Neuronal stem cell (in vitro differentiated cells): ENCODE measurements at regions not wholly inside any gene's neighbourhood (a gene's known extent, or its start where the extent isn't known, plus 50 kb on each side); places are given as distances from the start of the nearest gene placed in this dataset.
"Not testable (repeated sequence)": the region's sequence is repeated elsewhere in the genome, so short reads cannot be mapped to it uniquely, and the experiment has no call there.

Experiments used
- DNase-seq: peaks from one replicate; pipeline ENCODE4 v3.0.0-alpha.2; 2013; ENCODE audit warnings: low spot score
- H2AFZ ChIP-seq: one replicate; pipeline ENCODE4 v1.6.1; 2013; ENCODE audit warnings: mild to moderate bottlenecking, low read length, inconsistent platforms
- H2AK5ac ChIP-seq: 2 replicates; pipeline ENCODE4 v1.6.1; 2013; ENCODE audit warnings: low read depth, mild to moderate bottlenecking, inconsistent platforms, low read length, moderate library complexity, mixed read lengths
- H2BK120ac ChIP-seq: 2 replicates; pipeline ENCODE4 v1.6.1; 2013; ENCODE audit warnings: low read depth, mild to moderate bottlenecking, inconsistent platforms, low read length, moderate library complexity, mixed read lengths
- H2BK12ac ChIP-seq: one replicate; pipeline ENCODE4 v1.6.1; 2013; ENCODE audit warnings: low read length, inconsistent platforms
- H2BK15ac ChIP-seq: 2 replicates; pipeline ENCODE4 v1.6.1; 2013; ENCODE audit warnings: mild to moderate bottlenecking, low read length, inconsistent platforms, mixed read lengths
- H2BK5ac ChIP-seq: one replicate; pipeline ENCODE4 v1.6.1; 2013; ENCODE audit warnings: inconsistent platforms, mild to moderate bottlenecking, low read length, moderate library complexity
- H3K14ac ChIP-seq: one replicate; pipeline ENCODE4 v1.6.1; 2013; ENCODE audit warnings: low read length, inconsistent platforms
- H3K18ac ChIP-seq: 2 replicates; pipeline ENCODE4 v1.6.1; 2013; ENCODE audit warnings: low read length, inconsistent platforms
- H3K23ac ChIP-seq: 2 replicates; pipeline ENCODE4 v1.6.1; 2013; ENCODE audit warnings: low read depth, mild to moderate bottlenecking, mixed read lengths, low read length, inconsistent platforms; ENCODE audit not compliant: poor library complexity
- H3K27ac ChIP-seq: replicated peaks from 3 replicates; pipeline ENCODE4 v1.5.1; 2013; ENCODE audit warnings: low read length, inconsistent platforms
- H3K27me3 ChIP-seq, 3 experiments: 2 replicates each; pipeline ENCODE4 v1.6.1; 2013; ENCODE audit warnings: low read length in 3 of 3, mild to moderate bottlenecking in 2 of 3, inconsistent platforms in 1 of 3, low read depth in 1 of 3, mixed read lengths in 1 of 3, moderate library complexity in 1 of 3; ENCODE audit not compliant: control insufficient read depth in 3 of 3, insufficient read depth in 3 of 3
- H3K36me3 ChIP-seq, 2 donors: replicated peaks in 1 of 2; 2 replicates each; pipeline ENCODE4 v1.6.1; 2013; ENCODE audit warnings: low read length in 2 of 2; ENCODE audit not compliant: control insufficient read depth in 2 of 2, insufficient read depth in 2 of 2
- H3K4ac ChIP-seq: 2 replicates; pipeline ENCODE4 v1.6.1; 2013; ENCODE audit warnings: inconsistent platforms, mild to moderate bottlenecking, low read length, moderate library complexity
- H3K4me1 ChIP-seq, 2 donors: 1 replicate in 1 of 2; 2 replicates in 1 of 2; pipeline ENCODE4 v1.6.1; 2013; ENCODE audit warnings: low read length in 2 of 2, low read depth in 1 of 2; ENCODE audit not compliant: control insufficient read depth in 2 of 2, insufficient read depth in 1 of 2
- H3K4me2 ChIP-seq: one replicate; pipeline ENCODE4 v1.6.1; 2013; ENCODE audit warnings: mild to moderate bottlenecking, low read length, inconsistent platforms; ENCODE audit not compliant: insufficient read depth, poor library complexity, severe bottlenecking
- H3K4me3 ChIP-seq, 2 donors: 2 replicates each; pipeline ENCODE4 v1.5.1; 2013; ENCODE audit warnings: low read length in 2 of 2, mild to moderate bottlenecking in 2 of 2, inconsistent platforms in 1 of 2, moderate library complexity in 1 of 2
- H3K79me1 ChIP-seq: one replicate; pipeline ENCODE4 v1.6.1; 2013; ENCODE audit warnings: low read depth, mild to moderate bottlenecking, inconsistent platforms, low read length, moderate library complexity
- H3K9ac ChIP-seq: one replicate; pipeline ENCODE4 v1.6.1; 2013; ENCODE audit warnings: mild to moderate bottlenecking, low read depth, low read length, inconsistent platforms; ENCODE audit not compliant: poor library complexity
- H3K9me3 ChIP-seq, 2 donors: replicated peaks in 1 of 2; 2 replicates each; pipeline versions ENCODE3 to v1.6.1; 2013; ENCODE audit warnings: low read length in 2 of 2, mild to moderate bottlenecking in 2 of 2, inconsistent platforms in 1 of 2, low read depth in 1 of 2, mixed read lengths in 1 of 2, moderate library complexity in 1 of 2; ENCODE audit not compliant: control insufficient read depth in 2 of 2, insufficient read depth in 1 of 2
- H4K8ac ChIP-seq: one replicate; pipeline ENCODE4 v1.6.1; 2013; ENCODE audit warnings: low read depth, mild to moderate bottlenecking, inconsistent platforms, low read length, moderate library complexity
- H4K91ac ChIP-seq: one replicate; pipeline ENCODE4 v1.6.1; 2013; ENCODE audit warnings: low read length, low read depth, mild to moderate bottlenecking, inconsistent platforms; ENCODE audit not compliant: poor library complexity
- WGBS, 2 donors: extraction: QIAGEN DNeasy Blood & Tissue Kit; methylation state at CpG; one replicate each; pipeline ENCODE4 v1.1.7; 2013; ENCODE audit warnings: missing lambda C conversion rate in 2 of 2, mixed read lengths in 1 of 2; ENCODE audit not compliant: insufficient read length in 2 of 2, insufficient replicate concordance in 1 of 2; ENCODE audit errors: extremely low coverage in 2 of 2; 5-methylcytosine and 5-hydroxymethylcytosine counted together

DNA sequence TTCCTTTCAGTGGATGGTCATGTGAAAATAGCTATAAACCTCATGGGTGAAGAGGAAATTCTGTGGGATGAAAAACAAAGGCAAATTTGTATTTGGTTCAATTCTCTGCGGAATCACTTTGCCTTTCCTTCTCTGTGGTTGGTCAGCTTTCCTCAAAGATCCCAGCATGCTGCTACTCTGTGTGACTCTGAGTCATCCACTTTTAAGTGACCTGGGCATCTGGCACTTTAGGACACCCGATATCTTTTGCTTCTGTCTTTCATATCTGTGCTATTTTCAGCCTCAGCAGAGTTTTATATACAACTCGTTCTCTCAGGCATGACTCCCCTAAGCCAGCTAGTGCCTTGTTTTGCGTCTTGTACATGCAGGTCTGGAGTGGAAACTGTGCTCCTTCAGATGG, 217.0 kb upstream of the PIEZO2 start:
- Histone ChIP-seq H2BK12ac (no peak overlapping the region), H3K9ac (no peak overlapping the region), H4K8ac (no peak overlapping the region), H4K91ac (no peak overlapping the region), H3K4me3 (no peak overlapping the region), H2BK120ac (no peak overlapping the region), H3K9me3 (peaks cover 0 to 2% of the 10 kb centered on the region in 2 donors), H3K4me1 (peaks cover 0 to 1% of the 10 kb centered on the region in 2 donors), H3K4me2 (no peak overlapping the region), H3K14ac (no peak overlapping the region), H3K18ac (no peak overlapping the region), H3K23ac (no peak overlapping the region), H2AK5ac (no peak overlapping the region), H2BK5ac (no peak overlapping the region), H2AFZ (no peak overlapping the region), H2BK15ac (no peak overlapping the region), H3K27ac (no peak overlapping the region), H3K4ac (no peak overlapping the region), H3K36me3 (no peaks in the 10 kb centered on the region), H3K79me1 (no peaks in the 10 kb centered on the region), H3K27me3 (no peaks in the 10 kb centered on the region)
- no CpG with 5 or more reads among the region's 4 CpGs for WGBS, 2 donors
- DNase-seq: no peak

DNA sequence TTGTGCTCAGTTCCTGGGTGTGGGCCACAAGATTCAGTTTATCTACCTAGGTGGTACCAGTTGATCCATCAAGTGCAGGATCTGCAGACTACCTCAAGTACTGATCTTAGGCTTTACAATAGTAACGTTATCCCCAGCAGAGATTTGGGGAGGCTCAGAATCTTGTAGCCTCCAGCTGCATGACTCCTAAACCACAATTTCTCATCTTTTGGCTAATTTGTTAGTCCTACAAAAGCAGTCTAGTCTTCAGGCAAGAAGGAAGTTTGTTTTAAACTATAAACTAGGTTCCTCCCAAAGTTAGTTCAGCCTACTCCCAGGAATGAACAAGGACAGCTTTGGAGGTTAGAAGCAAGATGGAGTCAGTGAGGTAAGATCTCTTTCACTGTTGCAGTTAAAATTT, 213.5 kb upstream of the PIEZO2 start:
- Histone ChIP-seq H2BK120ac (no peak overlapping the region), H4K91ac (no peak overlapping the region), H2BK15ac (no peak overlapping the region), H3K23ac (no peak overlapping the region), H3K4me3 (no peak overlapping the region), H3K36me3 (no peaks in the 10 kb centered on the region), H3K14ac (no peak overlapping the region), H3K27me3 (no peaks in the 10 kb centered on the region), H2BK12ac (no peak overlapping the region), H3K4me1 (peaks cover 0 to 1% of the 10 kb centered on the region in 2 donors), H3K18ac (no peak overlapping the region), H3K9ac (no peak overlapping the region), H3K27ac (no peak overlapping the region), H2BK5ac (no peak overlapping the region), H3K79me1 (no peaks in the 10 kb centered on the region), H4K8ac (no peak overlapping the region), H2AK5ac (no peak overlapping the region), H3K4me2 (no peak overlapping the region), H3K4ac (no peak overlapping the region), H2AFZ (no peak overlapping the region), H3K9me3 (no peaks in the 10 kb centered on the region)
- no CpG with 5 or more reads among the region's 1 CpG for WGBS, 2 donors
- no peak for DNase-seq

DNA sequence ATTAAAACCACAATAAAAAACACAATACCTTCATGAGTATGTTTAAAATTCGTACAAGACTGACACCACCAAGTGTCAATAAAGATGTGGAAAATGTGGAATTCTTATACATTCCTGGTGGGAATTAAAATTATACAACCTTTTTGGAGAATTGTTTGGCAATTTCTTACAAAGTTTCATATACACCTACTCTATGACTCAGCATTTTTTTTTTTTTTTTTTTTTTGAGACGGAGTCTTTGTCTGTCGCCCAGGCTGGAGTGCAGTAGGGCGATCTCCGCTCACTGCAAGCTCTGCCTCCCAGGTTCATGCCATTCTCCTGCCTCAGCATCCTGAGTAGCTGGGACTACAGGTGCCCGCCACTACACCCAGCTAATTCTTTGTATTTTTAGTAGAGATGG, 212.5 kb upstream of the PIEZO2 start:
- not testable (repeated sequence) for H3K27me3 ChIP-seq, H3K36me3 ChIP-seq

DNA sequence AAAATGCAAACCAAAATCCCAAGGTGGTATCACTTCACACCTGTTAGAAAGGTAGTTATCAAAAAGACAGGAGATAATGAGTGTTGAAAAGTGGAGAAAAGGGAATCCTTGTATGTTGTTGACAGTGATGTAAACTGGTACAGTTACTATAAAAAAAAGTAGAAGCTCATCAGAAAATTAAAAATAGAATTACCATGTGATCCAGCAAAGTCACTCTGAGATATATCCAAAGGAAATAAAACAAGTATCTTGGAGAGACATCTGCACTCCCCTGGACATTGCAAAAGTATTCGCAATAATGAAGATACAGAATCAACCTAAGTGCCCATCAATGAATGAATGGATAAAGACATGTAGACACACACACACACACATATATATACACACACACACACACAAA, 208.3 kb upstream of the PIEZO2 start:
- WGBS, 2 donors: no CpG with 5 or more reads among the region's 1 CpG

More for the DNA sequence above, 212.5 kb upstream of the PIEZO2 start:
- not testable (repeated sequence) for H4K91ac ChIP-seq, H3K4me1 ChIP-seq, H3K4me3 ChIP-seq, H3K4me2 ChIP-seq, H3K27ac ChIP-seq, H2AK5ac ChIP-seq, H3K18ac ChIP-seq, H2BK120ac ChIP-seq, H3K9me3 ChIP-seq, H2BK15ac ChIP-seq, H3K4ac ChIP-seq, H3K79me1 ChIP-seq, H2BK5ac ChIP-seq, H3K9ac ChIP-seq, H2AFZ ChIP-seq, DNase-seq, H3K23ac ChIP-seq, H4K8ac ChIP-seq, H3K14ac ChIP-seq, H2BK12ac ChIP-seq
- WGBS, 2 donors: no CpG with 5 or more reads among the region's 6 CpGs

More for the DNA sequence above, 208.3 kb upstream of the PIEZO2 start:
- H2BK12ac ChIP-seq: no peak overlapping the region
- DNase-seq: no peak
- H2AK5ac ChIP-seq: no peak overlapping the region
- no peak overlapping the region for H3K4ac ChIP-seq
- no peaks in the 10 kb centered on the region for H3K4me1 ChIP-seq
- no peak overlapping the region for H3K27ac ChIP-seq
- H3K79me1 ChIP-seq: no peaks in the 10 kb centered on the region
- H3K4me3 ChIP-seq: no peak overlapping the region
- H3K9me3 ChIP-seq: no peaks in the 10 kb centered on the region
- H3K9ac ChIP-seq: no peak overlapping the region
- no peak overlapping the region for H3K23ac ChIP-seq
- no peak overlapping the region for H4K91ac ChIP-seq
- H2BK15ac ChIP-seq: no peak overlapping the region
- no peak overlapping the region for H2AFZ ChIP-seq
- no peaks in the 10 kb centered on the region for H3K27me3 ChIP-seq
- H3K18ac ChIP-seq: no peak overlapping the region
- no peak overlapping the region for H2BK5ac ChIP-seq
- no peak overlapping the region for H3K14ac ChIP-seq
- no peak overlapping the region for H2BK120ac ChIP-seq
- H3K36me3 ChIP-seq: no peaks in the 10 kb centered on the region
- H4K8ac ChIP-seq: no peak overlapping the region
- no peak overlapping the region for H3K4me2 ChIP-seq
